Progenitor cell of endocrine pancreas (in vitro differentiated cells): ENCODE measurements at regions not wholly inside any gene's neighbourhood (a gene's known extent, or its start where the extent isn't known, plus 50 kb on each side); places are given as distances from the start of the nearest gene placed in this dataset.

Experiments used
- DNase-seq: peaks from one replicate; pipeline ENCODE4 v3.0.0; 2021; ENCODE audit warnings: low spot score; ENCODE audit not compliant: unreplicated experiment
- H3K27ac Mint-ChIP-seq: 2 replicates; pipeline ENCODE4 v1.8.0; 2021; ENCODE audit warnings: mild to moderate bottlenecking, moderate library complexity, mixed read lengths
- H3K27me3 Mint-ChIP-seq: 2 replicates; pipeline ENCODE4 v1.8.0; 2021; ENCODE audit warnings: mixed read lengths
- H3K36me3 Mint-ChIP-seq: 2 replicates; pipeline ENCODE4 v1.8.0; 2022; ENCODE audit warnings: mixed read lengths; ENCODE audit not compliant: insufficient read depth
- H3K4me1 Mint-ChIP-seq: 2 replicates; pipeline ENCODE4 v1.8.0; 2021; ENCODE audit warnings: low read depth, mixed read lengths
- H3K4me3 Mint-ChIP-seq: 2 replicates; pipeline ENCODE4 v1.8.0; 2021; ENCODE audit warnings: low read depth, mild to moderate bottlenecking, moderate library complexity, mixed read lengths
- H3K9me3 Mint-ChIP-seq: 2 replicates; pipeline ENCODE4 v1.8.0; 2021; ENCODE audit warnings: low read depth, mixed read lengths
- TF ChIP-seq, protein P1 (sequence below): fragments of 200-600 bp; sonication (generic); IDR thresholded peaks from one replicate; pipeline ENCODE4 v1.5.0; 2021; ENCODE audit warnings: antibody characterized with exemption, mild to moderate bottlenecking; ENCODE audit not compliant: unreplicated experiment

DNA sequence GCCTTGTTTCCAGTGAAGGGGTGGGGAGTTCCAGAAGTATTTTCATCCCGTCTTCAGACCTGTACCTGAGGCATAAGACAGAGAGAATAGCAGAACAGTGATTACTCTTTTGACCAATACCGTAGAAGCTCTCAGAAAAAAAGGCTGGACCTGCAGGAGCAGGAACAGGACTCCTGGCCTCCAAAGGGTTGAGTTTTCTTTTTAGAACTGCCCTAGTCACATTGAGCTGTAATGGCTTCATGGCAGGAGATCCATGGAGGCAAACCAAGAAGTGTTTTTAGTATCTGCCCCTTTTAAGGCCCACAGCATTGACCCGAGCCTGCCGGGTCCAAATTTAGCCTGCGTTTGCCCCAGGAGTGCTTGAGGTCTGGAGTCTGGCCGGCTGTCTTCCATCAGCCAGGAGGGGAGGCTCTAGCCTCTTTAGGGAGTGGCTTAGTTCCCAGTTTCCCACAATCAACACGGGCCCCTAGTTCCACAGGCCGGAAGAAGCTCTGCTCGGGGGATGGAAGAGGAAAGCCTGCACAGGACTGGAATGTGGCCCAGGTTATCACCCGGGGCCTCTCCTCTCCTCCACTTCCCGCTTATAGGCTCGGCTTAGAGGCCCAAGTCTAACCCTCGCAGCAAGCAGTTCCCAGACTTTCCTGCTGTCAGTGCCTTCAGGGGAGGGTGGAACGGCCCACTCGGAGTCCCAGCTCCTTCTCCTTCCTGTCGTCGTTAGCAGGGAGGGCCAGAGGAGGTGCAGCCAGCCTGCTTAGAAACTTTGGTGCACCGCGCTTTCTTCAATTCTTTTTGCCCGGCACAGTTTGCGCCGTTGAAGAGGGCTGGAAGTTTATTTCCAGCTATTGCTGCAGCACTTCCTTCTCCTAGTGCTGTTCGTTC, 80.7 kb downstream of the C9orf152 start:
- H3K4me1 Mint-ChIP-seq, result peaks cover 29% of the 10 kb centered on the region
- H3K27ac Mint-ChIP-seq, result peak overlapping the region; percentile 98
- H3K4me3 Mint-ChIP-seq, result no peak overlapping the region
- H3K36me3 Mint-ChIP-seq, result no peaks in the 10 kb centered on the region
- H3K9me3 Mint-ChIP-seq, result no peaks in the 10 kb centered on the region
- no peaks in the 10 kb centered on the region for H3K27me3 Mint-ChIP-seq
- TF ChIP-seq, protein P1, sequence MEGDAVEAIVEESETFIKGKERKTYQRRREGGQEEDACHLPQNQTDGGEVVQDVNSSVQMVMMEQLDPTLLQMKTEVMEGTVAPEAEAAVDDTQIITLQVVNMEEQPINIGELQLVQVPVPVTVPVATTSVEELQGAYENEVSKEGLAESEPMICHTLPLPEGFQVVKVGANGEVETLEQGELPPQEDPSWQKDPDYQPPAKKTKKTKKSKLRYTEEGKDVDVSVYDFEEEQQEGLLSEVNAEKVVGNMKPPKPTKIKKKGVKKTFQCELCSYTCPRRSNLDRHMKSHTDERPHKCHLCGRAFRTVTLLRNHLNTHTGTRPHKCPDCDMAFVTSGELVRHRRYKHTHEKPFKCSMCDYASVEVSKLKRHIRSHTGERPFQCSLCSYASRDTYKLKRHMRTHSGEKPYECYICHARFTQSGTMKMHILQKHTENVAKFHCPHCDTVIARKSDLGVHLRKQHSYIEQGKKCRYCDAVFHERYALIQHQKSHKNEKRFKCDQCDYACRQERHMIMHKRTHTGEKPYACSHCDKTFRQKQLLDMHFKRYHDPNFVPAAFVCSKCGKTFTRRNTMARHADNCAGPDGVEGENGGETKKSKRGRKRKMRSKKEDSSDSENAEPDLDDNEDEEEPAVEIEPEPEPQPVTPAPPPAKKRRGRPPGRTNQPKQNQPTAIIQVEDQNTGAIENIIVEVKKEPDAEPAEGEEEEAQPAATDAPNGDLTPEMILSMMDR, result no peak
- no peak for DNase-seq

DNA sequence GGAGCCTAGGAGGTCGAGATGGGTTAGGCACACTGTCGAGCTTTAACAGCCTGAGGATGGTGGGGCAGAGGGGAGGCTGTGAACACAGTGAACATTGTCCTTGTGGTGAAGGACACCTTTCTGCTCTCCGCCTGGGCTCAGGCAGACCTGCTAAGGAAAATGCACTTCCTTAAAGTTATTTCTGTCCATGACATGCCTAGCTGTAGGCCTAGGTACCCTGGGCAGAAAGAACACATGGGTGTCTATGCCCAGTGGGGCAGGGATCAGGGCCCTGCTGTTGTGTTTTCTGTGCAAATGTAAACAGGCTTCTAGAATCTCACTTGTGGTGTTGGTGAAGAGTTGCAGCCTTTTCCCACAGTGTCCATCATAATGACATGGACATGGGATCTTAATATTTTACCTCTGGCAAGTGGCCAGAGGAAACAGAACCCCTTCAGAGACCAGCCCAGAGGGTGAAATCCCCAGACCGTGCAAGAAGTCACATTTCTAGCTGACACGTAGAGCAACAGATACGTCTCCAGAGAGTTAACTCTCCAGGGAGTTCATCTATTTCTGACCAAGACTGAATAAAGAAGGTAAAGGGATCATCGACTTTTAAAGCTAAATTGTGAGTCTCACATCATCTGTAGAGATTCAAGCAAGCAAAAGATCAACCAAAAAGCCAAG, 79.2 kb downstream of the C9orf152 start:
- no peaks in the 10 kb centered on the region for H3K36me3 Mint-ChIP-seq
- H3K4me1 Mint-ChIP-seq, result peaks cover 29% of the 10 kb centered on the region

DNA sequence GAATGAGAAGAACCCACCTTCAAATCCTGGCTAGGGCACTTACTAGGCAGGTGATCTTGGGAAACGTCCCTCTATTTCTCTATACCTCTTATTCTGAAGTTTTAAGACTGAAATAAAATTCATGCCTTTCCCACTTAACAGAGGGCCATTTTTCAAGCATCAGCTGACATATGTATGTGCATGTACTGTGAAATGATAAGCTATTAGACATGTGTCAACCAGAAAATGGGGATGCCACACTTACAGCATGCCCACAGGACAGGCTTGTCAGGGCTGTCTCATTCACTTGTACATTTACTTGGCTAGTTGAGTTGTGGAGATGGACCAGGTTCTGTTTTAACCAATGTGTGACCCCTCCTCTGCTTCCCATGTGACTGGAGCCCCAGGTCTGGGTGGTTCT, 78.5 kb downstream of the C9orf152 start:
- Mint-ChIP-seq H3K27ac (no peak overlapping the region), H3K9me3 (no peaks in the 10 kb centered on the region), H3K4me1 (peaks cover 24% of the 10 kb centered on the region), H3K36me3 (no peaks in the 10 kb centered on the region), H3K4me3 (no peak overlapping the region), H3K27me3 (no peaks in the 10 kb centered on the region)
- TF ChIP-seq, protein P1, result no peak
- DNase-seq, result no peak

More for the DNA sequence above, 79.2 kb downstream of the C9orf152 start:
- Mint-ChIP-seq H3K27me3 (no peaks in the 10 kb centered on the region), H3K9me3 (no peaks in the 10 kb centered on the region), H3K27ac (no peak overlapping the region), H3K4me3 (no peak overlapping the region)
- TF ChIP-seq, protein P1, result no peak
- DNase-seq, result no peak

DNA sequence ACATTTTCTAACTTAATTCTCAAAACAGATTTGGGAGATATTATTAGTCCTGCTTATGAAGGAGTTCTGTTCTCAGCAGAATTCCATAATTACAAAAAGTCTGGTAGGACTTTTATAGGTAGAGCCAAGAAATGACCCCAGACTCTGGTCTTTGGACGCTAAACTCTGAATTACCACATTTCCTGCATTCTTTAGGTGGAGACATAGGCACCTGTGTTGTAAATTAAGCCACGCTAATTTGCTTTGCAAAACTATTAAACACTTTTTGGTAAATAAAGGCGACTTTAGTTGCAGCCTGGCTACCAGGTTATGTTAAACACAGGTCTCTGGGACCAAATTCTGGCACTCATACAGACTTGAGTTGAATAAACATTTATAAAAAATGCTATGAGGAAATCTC, 77.7 kb downstream of the C9orf152 start:
- H3K4me3 Mint-ChIP-seq, result no peak overlapping the region
- DNase-seq, result no peak
- peaks cover 17% of the 10 kb centered on the region for H3K4me1 Mint-ChIP-seq
- H3K27me3 Mint-ChIP-seq, result no peaks in the 10 kb centered on the region
- no peak overlapping the region for H3K27ac Mint-ChIP-seq
- TF ChIP-seq, protein P1, result no peak
- H3K36me3 Mint-ChIP-seq, result no peaks in the 10 kb centered on the region
- H3K9me3 Mint-ChIP-seq, result no peaks in the 10 kb centered on the region

DNA sequence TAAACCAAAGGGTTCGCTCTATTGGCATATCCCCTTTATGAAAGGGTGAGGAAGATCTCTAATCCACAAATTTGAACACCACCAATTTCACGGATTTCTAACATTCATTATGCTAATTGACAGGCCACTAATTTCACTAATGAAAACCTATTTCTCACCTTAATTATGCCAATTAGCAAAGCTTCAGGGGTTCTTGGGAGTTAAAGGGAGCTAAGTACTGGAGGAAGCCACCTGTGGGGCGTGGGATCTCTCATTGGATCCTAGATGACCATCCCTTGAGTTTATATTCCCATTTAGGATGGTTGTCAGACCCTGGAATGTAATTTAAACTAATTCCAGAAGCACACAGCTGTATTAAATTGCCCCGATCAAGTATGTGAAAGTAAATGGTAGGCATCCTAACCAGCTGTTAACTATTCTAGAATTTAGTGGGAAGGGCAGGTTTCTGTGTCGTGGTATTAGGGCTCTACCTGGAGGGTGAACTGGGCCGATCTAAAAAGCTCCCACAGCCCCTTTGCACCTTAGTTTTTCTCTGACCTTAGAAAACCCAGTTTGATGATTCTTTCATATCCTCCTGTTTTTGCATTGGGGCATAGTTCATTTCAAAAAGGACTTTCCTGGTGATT, 77.1 kb downstream of the C9orf152 start:
- TF ChIP-seq, protein P1, result no peak
- H3K4me3 Mint-ChIP-seq, result no peak overlapping the region
- no peaks in the 10 kb centered on the region for H3K36me3 Mint-ChIP-seq
- no peaks in the 10 kb centered on the region for H3K9me3 Mint-ChIP-seq
- H3K27me3 Mint-ChIP-seq, result no peaks in the 10 kb centered on the region
- H3K4me1 Mint-ChIP-seq, result peaks cover 11% of the 10 kb centered on the region
- DNase-seq, result no peak
- no peak overlapping the region for H3K27ac Mint-ChIP-seq
